NCI-H146 treated with DMSO at 0.1 percent for 48 hours (cell line): ENCODE measurements at regions not wholly inside any gene's neighbourhood (a gene's known extent, or its start where the extent isn't known, plus 50 kb on each side); places are given as distances from the start of the nearest gene placed in this dataset.
"Not testable (repeated sequence)": the region's sequence is repeated elsewhere in the genome, so short reads cannot be mapped to it uniquely, and the experiment has no call there.

Experiments
- DNase-seq: peaks from one replicate; lab custom pipeline; 2025; ENCODE audit not compliant: unreplicated experiment; lab: John Stamatoyannopoulos, UW

GRCh38 chr5:107773479-107773878 lies 102.7 kb upstream of the EFNA5 start:
- DNase-seq, result no peak

- peak; percentile 75 for DNase-seq
Measured at GRCh38 chr5:107772418-107773310, 101.9 kb upstream of the EFNA5 start.

GRCh38 chr5:107771926-107772325 lies 101.2 kb upstream of the EFNA5 start:
- no peak for DNase-seq

GRCh38 chr5:107770051-107770450 lies 99.3 kb upstream of the EFNA5 start:
- DNase-seq, result no peak

GRCh38 chr5:107769519-107769918 lies 98.8 kb upstream of the EFNA5 start:
- DNase-seq, result no peak

GRCh38 chr5:107766972-107767371 lies 96.2 kb upstream of the EFNA5 start:
- no peak for DNase-seq

GRCh38 chr5:107766439-107766838 lies 95.7 kb upstream of the EFNA5 start:
- no peak for DNase-seq

- no peak for DNase-seq
Measured at GRCh38 chr5:107765805-107766063, 95.0 kb upstream of the EFNA5 start.

- DNase-seq, result no peak
Measured at GRCh38 chr5:107764976-107765804, 94.5 kb upstream of the EFNA5 start.

- DNase-seq, result no peak
Measured at GRCh38 chr5:107764282-107764681, 93.5 kb upstream of the EFNA5 start.

GRCh38 chr5:107753427-107753826 lies 82.7 kb upstream of the EFNA5 start:
- DNase-seq, result no peak

GRCh38 chr5:107744418-107745330 lies 73.9 kb upstream of the EFNA5 start:
- peak; percentile 77 for DNase-seq

- no peak for DNase-seq
Measured at GRCh38 chr5:107743373-107744000, 72.8 kb upstream of the EFNA5 start.

GRCh38 chr5:107739661-107740060 lies 68.9 kb upstream of the EFNA5 start:
- DNase-seq, result no peak

- no peak for DNase-seq
Measured at GRCh38 chr5:107736638-107737037, 65.9 kb upstream of the EFNA5 start.

- not testable (repeated sequence) for DNase-seq
Measured at GRCh38 chr5:107736089-107736488, 65.4 kb upstream of the EFNA5 start.

GRCh38 chr5:107735558-107735957 lies 64.8 kb upstream of the EFNA5 start:
- DNase-seq, result no peak

GRCh38 chr5:107726896-107727295 lies 56.2 kb upstream of the EFNA5 start:
- DNase-seq, result no peak

- no peak for DNase-seq
Measured at GRCh38 chr5:107724642-107725041, 53.9 kb upstream of the EFNA5 start.

GRCh38 chr5:107721241-107721640 lies 50.5 kb upstream of the EFNA5 start:
- DNase-seq, result not testable (repeated sequence)
